Hematopoietic multipotent progenitor cell treated with erythropoietin and hydrocortisone succinate and interleukin-3 and kit ligand, for 15 days (in vitro differentiated cells): ENCODE measurements at regions not wholly inside any gene's neighbourhood (a gene's known extent, or its start where the extent isn't known, plus 50 kb on each side); places are given as distances from the start of the nearest gene placed in this dataset.
"Not testable (repeated sequence)": the region's sequence is repeated elsewhere in the genome, so short reads cannot be mapped to it uniquely, and the experiment has no call there.

ENCODE experiments used
- DNase-seq: peaks from one replicate; pipeline ENCODE4 v3.0.0-alpha.2; 2015; ENCODE audit warnings: low spot score

- DNase-seq, result no peak
Measured at GRCh38 chr4:152063621-152064240, 302.9 kb upstream of the GATB start.

GRCh38 chr4:152062936-152063620 is 302.3 kb upstream of the GATB start:
- no peak for DNase-seq

GRCh38 chr4:152054731-152055130 is 293.9 kb upstream of the GATB start:
- no peak for DNase-seq

GRCh38 chr4:152052451-152053057 is 291.7 kb upstream of the GATB start:
- no peak for DNase-seq

GRCh38 chr4:152051332-152051731 is 290.5 kb upstream of the GATB start:
- DNase-seq, result not testable (repeated sequence)

GRCh38 chr4:152050106-152050505 is 289.3 kb upstream of the GATB start:
- DNase-seq, result no peak

- DNase-seq, result no peak
Measured at GRCh38 chr4:152047451-152047850, 286.6 kb upstream of the GATB start.

GRCh38 chr4:152045807-152046571 is 285.2 kb upstream of the GATB start:
- DNase-seq, result no peak

GRCh38 chr4:152045449-152045806 is 284.6 kb upstream of the GATB start:
- DNase-seq, result no peak

- no peak for DNase-seq
Measured at GRCh38 chr4:152044331-152045036, 283.7 kb upstream of the GATB start.

- DNase-seq, result no peak
Measured at GRCh38 chr4:152041295-152041694, 280.5 kb upstream of the GATB start.

- DNase-seq, result no peak
Measured at GRCh38 chr4:152039691-152040090, 278.9 kb upstream of the GATB start.

- no peak for DNase-seq
Measured at GRCh38 chr4:152039023-152039481, 278.2 kb upstream of the GATB start.

- no peak for DNase-seq
Measured at GRCh38 chr4:152038238-152038637, 277.4 kb upstream of the GATB start.

- no peak for DNase-seq
Measured at GRCh38 chr4:152037435-152037834, 276.6 kb upstream of the GATB start.

- DNase-seq, result no peak
Measured at GRCh38 chr4:152033621-152034020, 272.8 kb upstream of the GATB start.

- DNase-seq, result no peak
Measured at GRCh38 chr4:152032722-152033131, 271.9 kb upstream of the GATB start.

- DNase-seq, result no peak
Measured at GRCh38 chr4:152029631-152030030, 268.8 kb upstream of the GATB start.

GRCh38 chr4:152028131-152028530 is 267.3 kb upstream of the GATB start:
- no peak for DNase-seq

GRCh38 chr4:152024881-152025280 is 264.1 kb upstream of the GATB start:
- DNase-seq, result no peak

- no peak for DNase-seq
Measured at GRCh38 chr4:152023674-152024073, 262.9 kb upstream of the GATB start.

- no peak for DNase-seq
Measured at GRCh38 chr4:152022543-152022942, 261.7 kb upstream of the GATB start.
